Stomach (tissue), 8 donors: ENCODE measurements at regions not wholly inside any gene's neighbourhood (a gene's known extent, or its start where the extent isn't known, plus 50 kb on each side); places are given as distances from the start of the nearest gene placed in this dataset.
"Not testable (repeated sequence)": the region's sequence is repeated elsewhere in the genome, so short reads cannot be mapped to it uniquely, and the experiment has no call there.

Experiments
- DNase-seq, 2 donors: peaks; one replicate each; pipeline versions ENCODE4 v3.0.0 to v3.0.0-alpha.2; 2013 to 2019
- H3K27ac ChIP-seq, 5 donors: fragments of 200-600 bp in 4 of 5; sonication (generic) in 4 of 5; one replicate each; pipeline ENCODE4 v1.5.1; 2013 to 2019; ENCODE audit warnings: mild to moderate bottlenecking in 1 of 5, moderate library complexity in 1 of 5
- H3K27me3 ChIP-seq, 3 donors: fragments of 200-600 bp; sonication (generic); one replicate each; pipeline ENCODE4 v1.5.1; 2017 to 2019; ENCODE audit warnings: mixed run types in 1 of 3
- H3K36me3 ChIP-seq, 4 donors: fragments of 200-600 bp; sonication (generic); 1 replicate in 3 of 4; 2 replicates in 1 of 4; pipeline ENCODE4 v1.5.1; 2016 to 2019
- H3K4me1 ChIP-seq, 4 donors: fragments of 200-600 bp; sonication (generic); one replicate each; pipeline ENCODE4 v1.5.1; 2016 to 2019
- H3K4me3 ChIP-seq, 4 donors: fragments of 200-600 bp; sonication (generic) in 3 of 4; one replicate each; pipeline ENCODE4 v1.5.1; 2016 to 2019; ENCODE audit warnings: mild to moderate bottlenecking in 1 of 4
- H3K9me3 ChIP-seq, 4 donors: fragments of 200-600 bp; sonication (generic); one replicate each; pipeline ENCODE4 v1.5.1; 2016 to 2019
- CTCF ChIP-seq, 7 experiments: fragments of 450-650 bp in 4 of 7; fragments of 200-600 bp in 3 of 7; sonication (generic) in 3 of 7; IDR thresholded peaks; one replicate each; pipeline ENCODE4 v1.5.1; 2016 to 2019; ENCODE audit warnings: antibody characterized with exemption in 7 of 7, control low read depth in 2 of 7, mild to moderate bottlenecking in 1 of 7
- EP300 ChIP-seq: sonication (generic); formaldehyde crosslinking; IDR thresholded peaks from one replicate; pipeline ENCODE4 v1.6.1; 2017; ENCODE audit warnings: antibody characterized with exemption
- POLR2A ChIP-seq, 4 donors: fragments of 450-650 bp; IDR thresholded peaks; one replicate each; pipeline ENCODE4 v1.6.1; 2016; ENCODE audit warnings: antibody characterized with exemption in 4 of 4, control low read depth in 2 of 4, mild to moderate bottlenecking in 1 of 4, moderate library complexity in 1 of 4
- POLR2AphosphoS5 ChIP-seq, 3 donors: sonication (generic); formaldehyde crosslinking; IDR thresholded peaks; one replicate each; pipeline ENCODE4 v1.6.1; 2016; ENCODE audit warnings: antibody characterized with exemption in 3 of 3
- WGBS, 5 donors: extraction: QIAGEN DNeasy Blood & Tissue Kit in 3 of 5; methylation state at CpG; one replicate each; pipeline versions ENCODE4 v1.1.5 to v1.1.7; 2013 to 2018; 5-methylcytosine and 5-hydroxymethylcytosine counted together
- intact Hi-C: fragments of 100-400 bp; cut with DNase I; formaldehyde crosslinking; loops from one replicate; pipeline ENCODE4 v1.15.1; 2023; ENCODE audit warnings: low total_unique reads
- donor health status: healthy with polysubstance abuse.
- donor health status: Bipolar disorder and iron deficiency.
- donor health status: healthy.

- Histone ChIP-seq H3K27me3 (no peaks in the 10 kb centered on the region), H3K4me1 (no peaks in the 10 kb centered on the region), H3K36me3 (no peaks in the 10 kb centered on the region), H3K4me3 (no peak overlapping the region), H3K9me3 (no peaks in the 10 kb centered on the region), H3K27ac (no peak overlapping the region)
- 61 to 75% (median 65%) methylated on average over 31 to 35 of the region's 35 CpGs for WGBS, 5 donors
- peak in 1 of 2 donors; percentile 41 for DNase-seq
- TF ChIP-seq CTCF (IDR thresholded peaks at IDR 0.05) (no peak), POLR2A (IDR thresholded peaks at IDR 0.05) (no peak), EP300 (no peak), POLR2AphosphoS5 (IDR thresholded peaks at IDR 0.05) (no peak)
- intact Hi-C loops: no loop called here
Measured at GRCh38 chr16:87216148-87216840, 100.9 kb downstream of the C16orf95 start.

DNA sequence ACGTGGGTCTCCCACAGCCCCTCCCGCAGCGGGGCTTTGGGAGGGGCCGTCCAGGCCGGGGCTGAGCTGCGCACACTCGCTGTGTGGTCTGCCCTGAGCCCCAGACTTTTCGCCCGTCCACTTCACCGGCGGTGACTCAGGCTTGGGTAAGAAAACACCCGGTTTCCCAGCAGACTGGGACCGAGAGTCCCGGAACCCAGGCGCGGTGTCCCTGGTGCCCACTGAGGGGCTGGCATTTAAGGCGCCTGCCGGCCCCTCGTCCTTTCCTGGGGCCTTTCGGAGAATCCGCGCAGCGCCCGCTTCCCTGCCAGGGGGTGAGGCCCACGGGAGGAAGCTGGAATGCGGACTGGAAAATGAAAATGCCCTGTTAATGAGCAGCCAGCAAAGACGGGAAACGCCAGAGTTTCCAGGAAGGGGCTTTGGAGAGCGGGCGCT is 100.3 kb downstream of the C16orf95 start:
- Histone ChIP-seq H3K9me3 (no peaks in the 10 kb centered on the region), H3K27ac (no peak overlapping the region), H3K4me1 (no peaks in the 10 kb centered on the region), H3K27me3 (no peaks in the 10 kb centered on the region), H3K36me3 (no peaks in the 10 kb centered on the region), H3K4me3 (no peak overlapping the region)
- no peak for DNase-seq
- no peak for TF ChIP-seq CTCF (IDR thresholded peaks at IDR 0.05)
- TF ChIP-seq POLR2AphosphoS5 (IDR thresholded peaks at IDR 0.05): no peak
- TF ChIP-seq EP300: no peak
- TF ChIP-seq POLR2A (IDR thresholded peaks at IDR 0.05): no peak
- 74 to 83% (median 80%) methylated on average over 12 to 30 of the region's 30 CpGs for WGBS, 5 donors
- intact Hi-C loops: no loop called here

- H3K4me3 ChIP-seq, H3K4me1 ChIP-seq, H3K27ac ChIP-seq, H3K27me3 ChIP-seq, intact Hi-C loops, DNase-seq, H3K36me3 ChIP-seq, H3K9me3 ChIP-seq: not testable (repeated sequence)
- WGBS, 5 donors: 68 to 88% (median 84%) methylated on average over 8 to 21 of the region's 22 CpGs; no CpG with 5 or more reads in 2 of the 5 donors
Measured at GRCh38 chr16:87217802-87218201, 99.4 kb downstream of the C16orf95 start.

- no peak overlapping the region for H3K4me3 ChIP-seq
- intact Hi-C loops: no loop called here
- TF ChIP-seq CTCF (IDR thresholded peaks at IDR 0.05): no peak
- TF ChIP-seq POLR2AphosphoS5 (IDR thresholded peaks at IDR 0.05): no peak
- TF ChIP-seq POLR2A (IDR thresholded peaks at IDR 0.05): no peak
- TF ChIP-seq EP300: no peak
- no peaks in the 10 kb centered on the region for H3K9me3 ChIP-seq
- H3K4me1 ChIP-seq: no peaks in the 10 kb centered on the region
- no peak for DNase-seq
- no peak overlapping the region for H3K27ac ChIP-seq
- no peaks in the 10 kb centered on the region for H3K27me3 ChIP-seq
- 84 to 87% (median 86%) methylated on average over 10 to 31 of the region's 36 CpGs for WGBS, 5 donors
- H3K36me3 ChIP-seq: no peaks in the 10 kb centered on the region
Measured at GRCh38 chr16:87218281-87219055, 98.7 kb downstream of the C16orf95 start.
